AG04449 (cell line): ENCODE measurements at regions not wholly inside any gene's neighbourhood (a gene's known extent, or its start where the extent isn't known, plus 50 kb on each side); places are given as distances from the start of the nearest gene placed in this dataset.
A peak's percentile ranks its signal among the peaks of the same experiment; 100 is the strongest.

ENCODE experiments used
- CTCF ChIA-PET: fragments of 350-600 bp; formaldehyde crosslinking; extraction: SDS; loops from one replicate; lab custom pipeline; 2021; ENCODE audit warnings: antibody characterized with exemption; lab: Yijun Ruan, JAX
- POLR2A ChIA-PET: fragments of 400-600, 350-600 bp; formaldehyde crosslinking; extraction: SDS; loops from one replicate; lab custom pipeline; 2020; ENCODE audit warnings: antibody characterized with exemption, inconsistent platforms; lab: Yijun Ruan, JAX
- DNase-seq: peaks from one replicate; pipeline ENCODE4 v3.0.0-alpha.2; 2010; ENCODE audit warnings: low read depth, low spot score
- H3K4me3 ChIP-seq: 2 replicates; pipeline ENCODE4 v1.5.1; 2011; ENCODE audit warnings: low read depth, mild to moderate bottlenecking, control low read depth, low read length
- CTCF ChIP-seq: IDR thresholded peaks from one replicate; pipeline ENCODE4 v1.5.1; 2011; ENCODE audit warnings: mild to moderate bottlenecking, moderate library complexity, low read length, control low read depth, inconsistent platforms; ENCODE audit not compliant: insufficient read depth; ENCODE audit errors: missing control alignments

- TF ChIP-seq CTCF, result no peak
- no peak overlapping the region for H3K4me3 ChIP-seq
- DNase-seq, result no peak
- CTCF ChIA-PET, result interaction anchor here (1.1 to 1.3 kb wide), 3 partner anchors 9 to 443 kb away, joined by 3 to 5 read pairs (median 5); no protein-coding TSS in a partner anchor
- POLR2A ChIA-PET, result no interaction called here
These were observed 121.6 kb upstream of the ST8SIA2 start for GRCh38 chr15:92272106-92272505.

GRCh38 chr15:92273286-92273685 lies 120.4 kb upstream of the ST8SIA2 start:
- ChIA-PET CTCF (interaction anchor here (1.2 to 1.3 kb wide), 2 partner anchors 176 to 442 kb away, joined by 5 read pairs; no protein-coding TSS in a partner anchor), POLR2A (no interaction called here)
- no peak overlapping the region for H3K4me3 ChIP-seq
- DNase-seq, result no peak
- TF ChIP-seq CTCF, result no peak

GRCh38 chr15:92273723-92274122 lies 120.0 kb upstream of the ST8SIA2 start:
- TF ChIP-seq CTCF, result no peak
- H3K4me3 ChIP-seq, result no peak overlapping the region
- ChIA-PET CTCF (no interaction called here), POLR2A (no interaction called here)
- DNase-seq, result no peak

- peak; percentile 42 for TF ChIP-seq CTCF
- POLR2A ChIA-PET, result no interaction called here
- CTCF ChIA-PET, result interaction anchor here (1.4 kb wide), 1 partner anchor 437 kb away, joined by 8 read pairs; no protein-coding TSS in a partner anchor
- H3K4me3 ChIP-seq, result no peak overlapping the region
- no peak for DNase-seq
These were observed 115.9 kb upstream of the ST8SIA2 start for GRCh38 chr15:92277776-92278175.

- CTCF ChIA-PET, result no interaction called here
- H3K4me3 ChIP-seq, result no peak overlapping the region
- TF ChIP-seq CTCF, result no peak
These were observed 109.9 kb upstream of the ST8SIA2 start for GRCh38 chr15:92283813-92284212.

GRCh38 chr15:92288755-92289154 lies 104.9 kb upstream of the ST8SIA2 start:
- no peak overlapping the region for H3K4me3 ChIP-seq
- ChIA-PET POLR2A (no interaction called here), CTCF (no interaction called here)
- no peak for DNase-seq
- no peak for TF ChIP-seq CTCF

More at GRCh38 chr15:92283813-92284212, 109.9 kb upstream of the ST8SIA2 start:
- no peak for DNase-seq
- POLR2A ChIA-PET, result no interaction called here
